A673 (cell line): ENCODE measurements at regions not wholly inside any gene's neighbourhood (a gene's known extent, or its start where the extent isn't known, plus 50 kb on each side); places are given as distances from the start of the nearest gene placed in this dataset.

ENCODE experiments used
- EZH2 ChIP-seq: fragments of 200-600 bp; sonication (generic); IDR thresholded peaks from 2 replicates; pipeline ENCODE4 v1.6.1; 2017; ENCODE audit warnings: borderline replicate concordance, low read depth, mild to moderate bottlenecking, mixed read lengths, antibody characterized with exemption, low read length; ENCODE audit not compliant: poor library complexity, severe bottlenecking
- TF ChIP-seq, protein P1 (sequence below): fragments of 300-800, 200-600 bp; sonication (generic); conservative IDR thresholded peaks from 2 replicates; pipeline ENCODE4 v1.5.1; 2017; ENCODE audit warnings: low read depth, mild to moderate bottlenecking, antibody characterized with exemption, low read length, moderate library complexity, mixed read lengths

DNA sequence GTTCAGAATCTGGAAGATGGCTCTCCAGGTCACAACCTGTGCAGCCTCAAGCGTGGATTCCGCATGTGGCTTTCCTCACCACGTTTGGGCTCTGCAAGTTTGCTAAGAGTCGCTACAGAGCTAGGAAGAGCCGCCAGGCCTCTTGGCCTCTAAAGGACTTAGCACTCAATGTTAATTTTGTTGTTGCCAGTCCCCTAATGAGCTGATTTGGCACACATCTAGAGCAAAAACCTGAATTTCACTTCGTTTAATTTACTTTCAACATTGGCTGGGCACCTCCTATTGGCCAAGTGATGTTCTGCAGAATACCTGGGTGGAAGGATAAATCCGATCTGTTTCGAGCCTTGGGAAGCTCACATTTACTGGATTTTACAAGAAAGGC lies 65.8 kb upstream of the UNC5A start:
- TF ChIP-seq, protein P1, sequence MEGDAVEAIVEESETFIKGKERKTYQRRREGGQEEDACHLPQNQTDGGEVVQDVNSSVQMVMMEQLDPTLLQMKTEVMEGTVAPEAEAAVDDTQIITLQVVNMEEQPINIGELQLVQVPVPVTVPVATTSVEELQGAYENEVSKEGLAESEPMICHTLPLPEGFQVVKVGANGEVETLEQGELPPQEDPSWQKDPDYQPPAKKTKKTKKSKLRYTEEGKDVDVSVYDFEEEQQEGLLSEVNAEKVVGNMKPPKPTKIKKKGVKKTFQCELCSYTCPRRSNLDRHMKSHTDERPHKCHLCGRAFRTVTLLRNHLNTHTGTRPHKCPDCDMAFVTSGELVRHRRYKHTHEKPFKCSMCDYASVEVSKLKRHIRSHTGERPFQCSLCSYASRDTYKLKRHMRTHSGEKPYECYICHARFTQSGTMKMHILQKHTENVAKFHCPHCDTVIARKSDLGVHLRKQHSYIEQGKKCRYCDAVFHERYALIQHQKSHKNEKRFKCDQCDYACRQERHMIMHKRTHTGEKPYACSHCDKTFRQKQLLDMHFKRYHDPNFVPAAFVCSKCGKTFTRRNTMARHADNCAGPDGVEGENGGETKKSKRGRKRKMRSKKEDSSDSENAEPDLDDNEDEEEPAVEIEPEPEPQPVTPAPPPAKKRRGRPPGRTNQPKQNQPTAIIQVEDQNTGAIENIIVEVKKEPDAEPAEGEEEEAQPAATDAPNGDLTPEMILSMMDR, result peak; percentile 44
- TF ChIP-seq EZH2, result no peak
